Breast epithelium (tissue), 4 donors: ENCODE measurements at regions not wholly inside any gene's neighbourhood (a gene's known extent, or its start where the extent isn't known, plus 50 kb on each side); places are given as distances from the start of the nearest gene placed in this dataset.

Experiments
- DNase-seq, 2 donors: peaks; one replicate each; pipeline ENCODE4 v3.0.0-alpha.2; 2019; ENCODE audit warnings: low spot score in 2 of 2
- H3K27ac ChIP-seq, 2 donors: fragments of 200-600 bp; sonication (generic) in 1 of 2; one replicate each; pipeline ENCODE4 v1.5.1; 2016 to 2019; ENCODE audit warnings: mild to moderate bottlenecking in 1 of 2
- H3K27me3 ChIP-seq, 2 donors: fragments of 200-600 bp; sonication (generic) in 1 of 2; one replicate each; pipeline versions ENCODE4 v1.5.1 to v1.6.0; 2017 to 2019; ENCODE audit warnings: control low read depth in 1 of 2, mild to moderate bottlenecking in 1 of 2
- H3K36me3 ChIP-seq: fragments of 200-600 bp; one replicate; pipeline ENCODE4 v1.5.1; 2019
- H3K4me1 ChIP-seq, 2 donors: fragments of 200-600 bp; sonication (generic); one replicate each; pipeline ENCODE4 v1.5.1; 2016 to 2019; ENCODE audit warnings: control low read depth in 1 of 2
- H3K4me3 ChIP-seq, 3 donors: fragments of 200-600 bp; sonication (generic); 1 replicate in 2 of 3; 2 replicates in 1 of 3; pipeline ENCODE4 v1.5.1; 2016 to 2019; ENCODE audit warnings: mild to moderate bottlenecking in 3 of 3, moderate library complexity in 2 of 3
- H3K9me3 ChIP-seq, 2 donors: fragments of 200-600 bp; sonication (generic) in 1 of 2; one replicate each; pipeline ENCODE4 v1.5.1; 2016 to 2019; ENCODE audit warnings: control low read depth in 1 of 2
- POLR2A ChIP-seq: fragments of 450-650 bp; IDR thresholded peaks from one replicate; pipeline ENCODE4 v1.6.1; 2016; ENCODE audit warnings: antibody characterized with exemption, mild to moderate bottlenecking, moderate library complexity
- POLR2AphosphoS5 ChIP-seq, 3 donors: sonication (generic); formaldehyde crosslinking; IDR thresholded peaks; one replicate each; pipeline ENCODE4 v1.6.1; 2017; ENCODE audit warnings: antibody characterized with exemption in 3 of 3
- intact Hi-C: fragments of 100-400 bp; cut with DNase I; formaldehyde crosslinking; loops from one replicate; pipeline ENCODE4 v1.15.1; 2023; ENCODE audit warnings: low total_unique reads
- TF ChIP-seq, protein P1 (sequence below), 3 donors: fragments of 450-650 bp; IDR thresholded peaks; one replicate each; pipeline ENCODE4 v1.5.1; 2016 to 2017; ENCODE audit warnings: antibody characterized with exemption in 3 of 3, mild to moderate bottlenecking in 3 of 3, moderate library complexity in 3 of 3

DNA sequence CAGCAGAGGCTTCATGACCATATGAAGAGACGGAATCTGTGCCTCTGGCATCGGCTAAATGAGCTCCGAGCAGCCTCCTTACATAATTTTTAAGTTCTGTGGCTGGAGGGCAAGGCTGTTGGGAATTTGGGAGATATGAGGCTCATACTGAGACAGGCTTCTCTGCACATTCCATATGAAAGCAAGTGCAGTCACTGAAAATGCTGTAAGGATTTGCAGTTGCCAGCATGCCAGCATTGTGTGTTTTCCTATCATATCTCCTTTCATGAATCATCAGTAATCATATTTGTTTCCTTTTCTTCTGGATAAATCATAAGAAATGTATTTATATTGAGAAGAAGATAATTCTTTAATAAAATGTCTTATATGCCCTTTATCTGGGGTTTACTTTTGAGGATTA, 775.4 kb downstream of the SEMA5A start:
- intact Hi-C loops, result no loop called here
- DNase-seq, result no peak
- no peaks in the 10 kb centered on the region for H3K4me1 ChIP-seq
- no peaks in the 10 kb centered on the region for H3K36me3 ChIP-seq
- H3K27me3 ChIP-seq, result no peaks in the 10 kb centered on the region
- no peak overlapping the region for H3K4me3 ChIP-seq
- no peak overlapping the region for H3K27ac ChIP-seq
- no peaks in the 10 kb centered on the region for H3K9me3 ChIP-seq
- TF ChIP-seq, protein P1, sequence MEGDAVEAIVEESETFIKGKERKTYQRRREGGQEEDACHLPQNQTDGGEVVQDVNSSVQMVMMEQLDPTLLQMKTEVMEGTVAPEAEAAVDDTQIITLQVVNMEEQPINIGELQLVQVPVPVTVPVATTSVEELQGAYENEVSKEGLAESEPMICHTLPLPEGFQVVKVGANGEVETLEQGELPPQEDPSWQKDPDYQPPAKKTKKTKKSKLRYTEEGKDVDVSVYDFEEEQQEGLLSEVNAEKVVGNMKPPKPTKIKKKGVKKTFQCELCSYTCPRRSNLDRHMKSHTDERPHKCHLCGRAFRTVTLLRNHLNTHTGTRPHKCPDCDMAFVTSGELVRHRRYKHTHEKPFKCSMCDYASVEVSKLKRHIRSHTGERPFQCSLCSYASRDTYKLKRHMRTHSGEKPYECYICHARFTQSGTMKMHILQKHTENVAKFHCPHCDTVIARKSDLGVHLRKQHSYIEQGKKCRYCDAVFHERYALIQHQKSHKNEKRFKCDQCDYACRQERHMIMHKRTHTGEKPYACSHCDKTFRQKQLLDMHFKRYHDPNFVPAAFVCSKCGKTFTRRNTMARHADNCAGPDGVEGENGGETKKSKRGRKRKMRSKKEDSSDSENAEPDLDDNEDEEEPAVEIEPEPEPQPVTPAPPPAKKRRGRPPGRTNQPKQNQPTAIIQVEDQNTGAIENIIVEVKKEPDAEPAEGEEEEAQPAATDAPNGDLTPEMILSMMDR (IDR thresholded peaks at IDR 0.05), result no peak
- TF ChIP-seq POLR2AphosphoS5 (IDR thresholded peaks at IDR 0.05), result no peak
- no peak for TF ChIP-seq POLR2A

DNA sequence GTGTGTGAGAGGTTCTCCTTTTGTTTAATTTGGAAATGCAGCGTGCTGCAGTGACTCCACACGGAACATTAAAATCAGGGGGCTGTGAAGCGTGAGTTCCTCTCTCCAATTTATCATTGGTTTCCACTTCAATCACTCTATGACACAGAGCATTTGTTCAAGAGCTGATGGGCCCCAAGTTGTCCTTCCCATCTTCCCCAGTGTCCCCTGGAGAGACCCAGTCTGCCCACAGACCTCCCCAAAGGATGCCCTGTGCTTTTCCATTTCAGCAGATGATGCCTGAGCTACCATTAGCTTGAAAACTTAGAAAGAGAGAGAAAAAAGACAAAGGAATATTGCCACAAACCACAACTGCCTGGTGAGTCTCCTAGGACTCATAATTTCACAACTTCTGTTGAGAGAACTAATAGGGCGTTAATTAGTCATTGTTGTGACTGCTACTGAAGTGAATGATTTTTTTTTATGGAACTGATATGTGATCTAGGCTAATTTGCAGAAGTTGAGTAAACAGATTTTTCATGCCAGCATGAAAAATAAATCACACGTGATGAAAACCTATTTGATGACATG, 772.7 kb downstream of the SEMA5A start:
- Histone ChIP-seq H3K4me1 (no peaks in the 10 kb centered on the region), H3K27ac (no peak overlapping the region), H3K27me3 (no peaks in the 10 kb centered on the region), H3K4me3 (no peak overlapping the region), H3K9me3 (no peaks in the 10 kb centered on the region), H3K36me3 (no peaks in the 10 kb centered on the region)
- DNase-seq, result no peak
- TF ChIP-seq, protein P1 (IDR thresholded peaks at IDR 0.05), result no peak
- no peak for TF ChIP-seq POLR2AphosphoS5 (IDR thresholded peaks at IDR 0.05)
- no peak for TF ChIP-seq POLR2A
- intact Hi-C loops, result no loop called here

DNA sequence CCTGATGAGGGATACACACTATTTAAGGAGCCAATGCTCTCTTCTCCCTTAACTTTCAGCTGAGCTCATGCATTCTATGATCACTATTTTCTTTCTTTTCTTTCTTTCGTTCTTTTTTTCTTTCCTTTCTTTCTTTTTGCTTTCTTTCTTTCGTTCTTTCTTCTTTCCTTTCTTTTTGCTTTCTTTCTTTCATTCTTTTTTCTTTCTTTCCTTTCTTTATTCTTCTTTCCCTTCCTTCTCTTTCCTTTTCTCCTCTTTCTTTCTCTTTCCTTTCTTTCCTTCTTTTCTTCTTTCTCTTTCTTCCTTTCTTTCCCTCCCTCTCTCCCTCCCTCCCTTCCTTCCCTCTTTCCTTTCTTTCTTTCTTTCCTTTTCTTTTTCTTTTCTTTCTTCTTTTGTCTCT, 761.2 kb downstream of the SEMA5A start:
- DNase-seq, result no peak
- Histone ChIP-seq H3K4me3 (no peak overlapping the region), H3K27ac (no peak overlapping the region), H3K9me3 (no peaks in the 10 kb centered on the region), H3K4me1 (no peaks in the 10 kb centered on the region), H3K36me3 (no peaks in the 10 kb centered on the region), H3K27me3 (no peaks in the 10 kb centered on the region)
- intact Hi-C loops, result no loop called here
- TF ChIP-seq, protein P1 (IDR thresholded peaks at IDR 0.05), result no peak
- TF ChIP-seq POLR2AphosphoS5 (IDR thresholded peaks at IDR 0.05) (no peak), POLR2A (no peak)

DNA sequence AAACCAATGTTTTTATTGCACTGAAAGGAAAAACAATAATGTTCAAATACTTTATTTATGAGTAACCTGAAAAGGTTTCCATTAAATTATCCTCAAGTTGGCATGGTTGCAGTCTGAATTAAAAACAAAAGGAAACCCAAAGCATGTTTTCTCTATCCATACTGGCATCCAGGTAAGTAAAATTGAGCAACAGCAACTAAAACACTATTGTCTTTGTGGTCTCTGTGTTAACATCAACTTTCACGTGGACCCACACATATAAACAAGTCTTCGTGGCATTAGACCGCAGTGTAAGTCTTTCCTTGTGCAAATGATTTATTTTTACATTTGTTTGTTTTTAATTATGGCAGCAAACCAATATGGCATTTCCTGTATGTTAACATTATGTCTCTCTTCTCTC, 757.6 kb downstream of the SEMA5A start:
- no peak for DNase-seq
- intact Hi-C loops, result no loop called here
- H3K4me1 ChIP-seq, result no peaks in the 10 kb centered on the region
- H3K4me3 ChIP-seq, result no peak overlapping the region
- H3K9me3 ChIP-seq, result no peaks in the 10 kb centered on the region
- no peaks in the 10 kb centered on the region for H3K27me3 ChIP-seq
- no peaks in the 10 kb centered on the region for H3K36me3 ChIP-seq
- no peak overlapping the region for H3K27ac ChIP-seq
- TF ChIP-seq POLR2AphosphoS5 (IDR thresholded peaks at IDR 0.05) (no peak), POLR2A (no peak)
- TF ChIP-seq, protein P1 (IDR thresholded peaks at IDR 0.05), result no peak

DNA sequence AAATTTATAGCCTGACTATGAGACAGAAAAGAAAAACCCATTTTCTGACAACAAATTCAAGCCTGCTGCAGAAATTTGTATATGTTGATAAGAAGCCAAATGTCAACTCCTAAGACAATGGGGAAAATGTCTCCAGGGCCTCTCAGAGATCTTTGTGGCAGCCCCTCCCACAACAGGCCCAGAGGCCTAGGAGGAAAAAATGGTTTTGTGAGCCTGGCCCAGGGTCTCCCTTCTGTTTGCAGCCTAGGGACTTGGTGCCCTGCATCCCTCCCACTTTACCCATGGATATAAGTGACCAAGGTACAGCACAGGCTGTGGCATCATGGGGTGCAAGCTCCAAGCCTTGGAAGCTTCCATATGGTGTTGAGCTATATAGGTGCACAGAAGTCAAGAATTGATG, 740.2 kb downstream of the SEMA5A start:
- H3K9me3 ChIP-seq, result peaks cover 5 to 53% of the 10 kb centered on the region in 2 donors
- intact Hi-C loops, result no loop called here
- no peak overlapping the region for H3K27ac ChIP-seq
- TF ChIP-seq POLR2AphosphoS5 (IDR thresholded peaks at IDR 0.05) (no peak), POLR2A (no peak)
- TF ChIP-seq, protein P1 (IDR thresholded peaks at IDR 0.05), result no peak
- H3K27me3 ChIP-seq, result no peaks in the 10 kb centered on the region
- no peaks in the 10 kb centered on the region for H3K4me1 ChIP-seq
- no peaks in the 10 kb centered on the region for H3K36me3 ChIP-seq
- DNase-seq, result no peak
- H3K4me3 ChIP-seq, result no peak overlapping the region
